HL-60 (cell line): ENCODE measurements at regions not wholly inside any gene's neighbourhood (a gene's known extent, or its start where the extent isn't known, plus 50 kb on each side); places are given as distances from the start of the nearest gene placed in this dataset.

Experiments used
- CTCF ChIP-seq: IDR thresholded peaks from one replicate; pipeline ENCODE4 v1.5.1; 2011; ENCODE audit warnings: low read length, control low read depth, inconsistent platforms; ENCODE audit not compliant: insufficient read depth
- GABPA ChIP-seq: IDR thresholded peaks from 2 replicates; pipeline ENCODE4 v1.6.1; 2012; ENCODE audit warnings: low read depth
- REST ChIP-seq: IDR thresholded peaks from 2 replicates; pipeline ENCODE4 v1.6.1; 2012; ENCODE audit warnings: low read depth; ENCODE audit not compliant: insufficient replicate concordance

GRCh38 chr21:25426580-25426979, 180.7 kb downstream of the MRPL39 start:
- no peak for TF ChIP-seq CTCF
- no peak for TF ChIP-seq REST
- no peak for TF ChIP-seq GABPA
